ENCODE measurements at regions not wholly inside any gene's neighbourhood (a gene's known extent, or its start where the extent isn't known, plus 50 kb on each side); places are given as distances from the start of the nearest gene placed in this dataset.
A peak's percentile ranks its signal among the peaks of the same experiment; 100 is the strongest.

DNA sequence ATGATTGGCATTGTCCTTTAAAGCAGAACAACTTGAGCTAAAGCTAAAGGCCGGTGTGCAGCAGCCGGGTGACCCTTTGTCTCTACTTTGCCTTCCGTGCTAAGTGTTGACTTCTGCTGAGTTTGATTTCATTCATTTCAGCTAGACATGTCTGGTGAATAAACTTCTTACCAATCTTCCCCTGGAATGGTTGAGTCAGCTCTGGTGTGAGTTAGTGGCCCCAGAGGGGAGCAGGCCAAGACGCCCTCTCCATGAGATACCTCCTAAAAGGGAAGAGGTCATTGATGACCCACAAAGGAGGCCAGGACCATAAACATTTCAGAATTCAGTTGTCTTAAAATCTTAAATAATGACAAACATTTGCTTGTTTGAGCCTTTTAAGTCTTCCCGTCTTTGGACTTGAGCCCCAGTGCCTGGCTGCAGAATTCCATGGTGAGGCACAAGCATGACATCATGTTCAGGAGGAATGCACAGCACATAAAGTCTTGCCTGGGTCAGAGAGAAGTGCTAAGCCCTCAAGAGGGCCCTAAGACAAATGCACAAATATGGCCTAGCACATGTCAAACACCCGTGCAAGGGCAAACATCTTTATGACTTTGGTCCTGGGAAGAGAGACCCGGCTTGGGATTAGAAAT lies 96.3 kb upstream of the NEDD9 start:
- H3K9me3 ChIP-seq: no peaks in the 10 kb centered on the region
- peaks cover 41% of the 10 kb centered on the region for H3K4me1 ChIP-seq
- in situ Hi-C loops (cut with MboI; ENCODE audit: low sequenced_read_pairs): no loop called here
- no peaks in the 10 kb centered on the region for H3K36me3 ChIP-seq (replicated peaks)
- H3K27me3 ChIP-seq (ENCODE audit: low read depth): no peaks in the 10 kb centered on the region
- no peak for DNase-seq (ENCODE audit: low spot score in 2 of 2)
- no peak overlapping the region for H3K4me3 ChIP-seq

DNA sequence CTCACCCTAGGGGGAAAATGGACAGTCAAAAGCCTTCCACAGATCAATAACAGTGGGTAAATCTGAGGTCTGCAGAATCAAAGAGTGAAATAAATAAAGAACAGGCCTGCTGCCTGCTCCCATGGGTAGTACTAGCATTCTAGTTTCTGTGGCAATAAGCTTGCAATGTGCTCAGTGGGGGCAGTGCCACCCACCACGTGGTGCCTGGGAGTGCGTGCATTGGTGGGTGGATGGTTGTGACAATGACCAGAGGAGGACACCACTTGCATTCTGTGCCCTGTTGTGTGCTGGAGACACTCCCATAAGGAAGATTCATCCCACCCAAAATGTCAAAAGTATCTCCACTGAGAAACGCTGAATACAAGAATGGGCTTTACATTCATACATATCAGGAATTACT lies 95.5 kb upstream of the NEDD9 start:
- no peaks in the 10 kb centered on the region for H3K27me3 ChIP-seq (ENCODE audit: low read depth)
- peaks cover 41% of the 10 kb centered on the region for H3K4me1 ChIP-seq
- no peak overlapping the region for H3K4me3 ChIP-seq
- H3K9me3 ChIP-seq: no peaks in the 10 kb centered on the region
- no peaks in the 10 kb centered on the region for H3K36me3 ChIP-seq (replicated peaks)
- in situ Hi-C loops (cut with MboI; ENCODE audit: low sequenced_read_pairs): no loop called here
- DNase-seq (ENCODE audit: low spot score in 2 of 2): no peak

DNA sequence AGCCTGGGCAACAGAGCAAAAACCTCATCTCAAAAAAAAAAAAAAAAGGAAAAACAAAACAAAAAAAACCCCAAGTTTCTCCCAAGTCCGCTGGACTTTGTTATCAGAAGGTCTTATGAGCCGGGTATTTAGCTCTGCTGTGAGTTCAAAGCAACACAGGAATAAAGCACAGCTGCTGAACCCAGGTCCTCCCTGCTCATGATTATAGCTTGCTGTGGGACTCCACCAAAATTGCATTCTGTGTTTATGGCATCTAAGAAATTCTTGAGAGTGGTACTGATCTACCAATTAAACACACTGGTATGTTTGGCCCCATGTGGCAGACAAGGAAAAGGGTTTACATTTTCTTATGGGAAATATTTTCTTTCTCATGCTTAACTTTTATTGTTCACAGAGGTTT lies 93.6 kb upstream of the NEDD9 start:
- in situ Hi-C loops (cut with MboI; ENCODE audit: low sequenced_read_pairs): no loop called here
- Histone ChIP-seq H3K4me1 (peaks cover 48% of the 10 kb centered on the region), H3K4me3 (no peak overlapping the region), H3K36me3 (replicated peaks) (no peaks in the 10 kb centered on the region), H3K9me3 (no peaks in the 10 kb centered on the region), H3K27me3 (ENCODE audit: low read depth) (no peaks in the 10 kb centered on the region)
- no peak for DNase-seq (ENCODE audit: low spot score in 2 of 2)

DNA sequence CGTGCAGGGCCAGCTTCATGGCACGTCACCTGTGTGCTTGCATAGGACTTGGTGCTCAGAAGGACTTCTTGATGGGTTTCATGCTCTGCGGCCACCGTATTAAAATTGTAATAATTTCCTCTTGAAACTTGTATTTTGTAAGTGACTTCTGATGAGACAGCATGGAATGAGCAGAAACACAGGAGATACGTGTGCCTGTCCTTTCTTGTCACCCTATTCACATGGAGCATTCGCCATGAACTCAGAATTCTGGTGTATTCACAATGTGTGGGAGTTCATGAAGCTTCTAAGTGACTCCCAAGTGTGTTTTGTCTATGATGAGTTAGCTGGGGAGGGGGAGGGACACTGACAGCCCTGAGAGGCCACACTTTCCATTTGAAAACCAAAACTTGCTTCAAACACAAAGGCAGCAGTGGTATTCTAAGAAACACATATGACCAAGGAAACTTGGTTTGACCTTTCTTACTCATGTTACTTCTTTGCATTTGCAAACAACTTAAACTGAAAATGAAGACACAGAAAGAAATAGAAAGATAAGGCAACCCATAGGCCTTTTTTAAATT lies 92.1 kb upstream of the NEDD9 start:
- in situ Hi-C loops (cut with MboI; ENCODE audit: low sequenced_read_pairs): no loop called here
- Histone ChIP-seq H3K4me1 (peaks cover 48% of the 10 kb centered on the region), H3K36me3 (replicated peaks) (no peaks in the 10 kb centered on the region), H3K27me3 (ENCODE audit: low read depth) (no peaks in the 10 kb centered on the region), H3K9me3 (no peaks in the 10 kb centered on the region), H3K4me3 (no peak overlapping the region)
- DNase-seq (ENCODE audit: low spot score in 2 of 2): peak; percentile 68 to 79

DNA sequence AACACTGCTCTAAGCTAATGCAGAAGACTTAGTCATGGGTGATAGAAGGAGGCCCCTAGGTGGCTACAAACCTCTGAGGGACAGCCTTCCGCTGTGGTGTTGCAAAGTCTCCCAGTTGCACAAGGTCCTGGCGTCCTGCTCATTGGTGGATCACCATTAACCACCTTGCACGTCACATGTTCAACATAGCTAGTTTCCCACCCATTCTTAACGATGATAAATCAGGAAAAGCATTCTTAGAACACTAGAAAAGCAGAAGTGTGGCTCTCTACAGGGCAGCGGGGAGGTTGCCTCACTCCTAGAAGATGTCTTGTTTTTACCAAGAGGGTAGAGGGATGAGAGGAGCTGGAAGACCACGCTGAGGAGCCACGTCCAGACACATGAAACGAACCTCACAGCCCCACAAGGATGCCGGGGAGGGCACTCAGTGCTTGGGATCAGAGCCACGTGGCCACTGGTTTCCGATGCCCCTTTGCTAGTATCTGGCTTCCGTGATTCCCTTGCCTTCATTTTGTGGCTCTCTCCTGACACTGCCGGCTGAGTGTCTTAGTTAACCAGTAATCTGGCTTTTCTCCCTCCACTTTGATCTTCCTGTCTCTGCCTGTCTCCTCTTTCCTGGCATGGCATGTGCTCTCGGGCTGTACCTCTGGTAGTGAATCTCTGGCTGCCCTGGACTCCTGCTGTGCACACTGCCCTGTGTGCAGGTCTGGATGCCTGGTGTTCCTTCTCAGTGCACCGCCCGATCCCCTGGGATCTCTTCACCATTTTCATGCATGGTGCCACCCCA lies 91.4 kb upstream of the NEDD9 start:
- H3K36me3 ChIP-seq (replicated peaks): no peaks in the 10 kb centered on the region
- H3K4me3 ChIP-seq: no peak overlapping the region
- no peaks in the 10 kb centered on the region for H3K9me3 ChIP-seq
- no peak for DNase-seq (ENCODE audit: low spot score in 2 of 2)
- peaks cover 52% of the 10 kb centered on the region for H3K4me1 ChIP-seq
- no peaks in the 10 kb centered on the region for H3K27me3 ChIP-seq (ENCODE audit: low read depth)
- in situ Hi-C loops (cut with MboI; ENCODE audit: low sequenced_read_pairs): no loop called here

DNA sequence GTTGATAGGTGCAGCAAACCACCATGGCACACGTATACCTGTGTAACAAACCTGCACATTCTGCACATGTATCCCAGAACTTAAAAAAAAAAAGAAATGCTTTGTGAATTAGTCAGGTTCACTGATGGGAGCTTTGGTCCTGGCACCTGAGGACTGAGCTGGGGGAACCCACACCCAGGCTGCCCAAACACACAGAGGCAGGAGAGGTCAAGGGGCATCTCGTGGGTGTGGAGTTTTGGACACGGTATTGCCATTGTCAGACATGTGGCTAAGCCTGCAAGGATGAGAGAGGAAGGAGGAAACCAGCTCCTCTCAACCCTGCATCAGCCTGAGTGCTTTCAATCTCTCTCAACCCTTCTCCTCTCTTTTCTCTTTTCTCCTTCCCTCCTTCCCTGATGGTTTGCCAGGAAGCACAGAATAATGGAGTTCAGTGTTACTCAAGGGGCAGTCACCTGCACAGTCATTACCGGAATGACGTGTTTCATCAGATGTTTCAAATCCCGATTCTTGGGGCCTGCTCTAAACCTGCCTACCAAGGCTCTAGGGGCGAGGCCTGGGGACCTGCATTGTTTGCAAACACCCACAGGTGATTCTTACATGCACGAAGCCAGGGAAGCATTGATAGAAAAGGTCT lies 89.9 kb upstream of the NEDD9 start:
- no peak for DNase-seq (ENCODE audit: low spot score in 2 of 2)
- in situ Hi-C loops (cut with MboI; ENCODE audit: low sequenced_read_pairs): no loop called here
- H3K4me3 ChIP-seq: no peak overlapping the region
- H3K9me3 ChIP-seq: no peaks in the 10 kb centered on the region
- H3K27me3 ChIP-seq (ENCODE audit: low read depth): no peaks in the 10 kb centered on the region
- no peaks in the 10 kb centered on the region for H3K36me3 ChIP-seq (replicated peaks)
- peaks cover 59% of the 10 kb centered on the region for H3K4me1 ChIP-seq

DNA sequence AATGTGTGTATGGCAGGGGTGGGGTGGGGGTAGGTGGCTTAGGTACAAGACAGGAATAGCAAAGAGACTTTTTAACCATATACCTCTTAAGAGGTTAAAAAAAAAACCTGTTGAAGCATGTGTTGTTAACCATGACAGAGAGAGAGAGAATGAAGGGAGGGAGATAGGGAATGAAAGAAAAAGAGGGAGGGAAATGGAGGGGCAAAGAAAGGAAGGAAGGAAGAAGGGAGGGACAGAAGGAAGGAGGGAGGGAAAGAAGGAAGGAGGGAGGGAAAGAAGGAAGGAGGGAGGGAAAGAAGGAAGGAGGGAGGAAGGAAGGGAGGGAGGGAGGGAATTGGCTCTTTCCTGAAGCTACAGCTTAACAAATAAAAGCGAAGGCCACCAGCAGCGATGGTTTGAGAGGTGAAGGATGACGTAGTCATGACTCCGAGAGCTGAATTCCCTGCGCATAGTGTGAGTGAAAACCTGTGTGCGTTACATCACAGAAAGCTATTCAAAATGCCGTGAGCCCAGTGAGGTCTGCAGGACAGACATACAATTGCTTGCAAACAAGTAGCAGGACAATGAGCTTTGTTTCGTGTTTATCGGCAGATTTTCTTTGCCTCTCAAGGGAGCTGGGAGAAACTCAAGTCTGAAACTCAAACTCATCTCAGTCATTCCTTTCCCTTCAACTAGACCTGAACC lies 88.6 kb upstream of the NEDD9 start:
- no peak for DNase-seq (ENCODE audit: low spot score in 2 of 2)
- Histone ChIP-seq H3K27me3 (ENCODE audit: low read depth) (no peaks in the 10 kb centered on the region), H3K4me3 (no peak overlapping the region), H3K36me3 (replicated peaks) (no peaks in the 10 kb centered on the region), H3K9me3 (no peaks in the 10 kb centered on the region), H3K4me1 (peaks cover 56% of the 10 kb centered on the region)
- in situ Hi-C loops (cut with MboI; ENCODE audit: low sequenced_read_pairs): no loop called here

DNA sequence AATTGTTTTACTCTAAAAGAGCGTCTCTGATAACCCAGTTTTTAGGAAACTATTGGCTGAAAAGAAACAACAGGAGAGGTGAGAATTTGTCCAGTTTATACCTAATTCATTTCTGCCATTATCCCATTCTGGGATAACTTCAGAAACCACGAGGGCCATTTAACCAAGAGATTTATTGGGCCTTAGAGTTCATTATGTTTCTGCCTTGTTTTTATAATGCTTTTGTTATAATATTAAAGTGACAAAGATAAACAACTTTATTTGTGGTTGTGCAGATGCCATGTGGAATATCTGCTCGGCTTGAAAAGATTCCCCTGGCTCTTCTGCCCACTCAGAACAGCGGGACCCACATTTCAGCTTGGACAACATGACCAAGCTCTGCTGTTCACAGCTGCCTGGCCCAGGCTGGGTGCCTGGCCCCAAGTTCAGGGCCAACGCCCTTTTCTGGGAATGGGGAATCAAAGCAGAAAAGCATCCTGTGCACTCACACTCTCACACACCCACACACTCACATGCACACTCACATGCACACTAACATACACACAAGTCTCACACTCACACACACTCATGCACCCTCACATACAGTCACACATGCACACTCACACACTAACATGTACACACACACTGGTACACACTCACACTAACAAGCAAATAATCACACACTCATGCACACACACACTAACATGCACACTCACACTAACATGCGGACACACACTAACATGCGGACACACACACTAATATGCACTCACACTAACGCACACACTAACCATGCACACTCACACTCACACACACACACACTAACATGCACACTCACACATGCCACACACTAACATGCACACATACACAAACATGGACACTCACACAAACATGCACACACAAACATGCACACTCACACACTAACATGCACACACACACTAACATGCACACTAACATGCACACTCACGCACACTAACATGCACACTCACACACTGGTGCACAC lies 86.7 kb upstream of the NEDD9 start:
- peaks cover 37% of the 10 kb centered on the region for H3K4me1 ChIP-seq
- H3K9me3 ChIP-seq: no peaks in the 10 kb centered on the region
- no peak for DNase-seq (ENCODE audit: low spot score in 2 of 2)
- no peak overlapping the region for H3K4me3 ChIP-seq
- H3K36me3 ChIP-seq (replicated peaks): no peaks in the 10 kb centered on the region
- in situ Hi-C loops (cut with MboI; ENCODE audit: low sequenced_read_pairs): no loop called here
- H3K27me3 ChIP-seq (ENCODE audit: low read depth): no peaks in the 10 kb centered on the region

DNA sequence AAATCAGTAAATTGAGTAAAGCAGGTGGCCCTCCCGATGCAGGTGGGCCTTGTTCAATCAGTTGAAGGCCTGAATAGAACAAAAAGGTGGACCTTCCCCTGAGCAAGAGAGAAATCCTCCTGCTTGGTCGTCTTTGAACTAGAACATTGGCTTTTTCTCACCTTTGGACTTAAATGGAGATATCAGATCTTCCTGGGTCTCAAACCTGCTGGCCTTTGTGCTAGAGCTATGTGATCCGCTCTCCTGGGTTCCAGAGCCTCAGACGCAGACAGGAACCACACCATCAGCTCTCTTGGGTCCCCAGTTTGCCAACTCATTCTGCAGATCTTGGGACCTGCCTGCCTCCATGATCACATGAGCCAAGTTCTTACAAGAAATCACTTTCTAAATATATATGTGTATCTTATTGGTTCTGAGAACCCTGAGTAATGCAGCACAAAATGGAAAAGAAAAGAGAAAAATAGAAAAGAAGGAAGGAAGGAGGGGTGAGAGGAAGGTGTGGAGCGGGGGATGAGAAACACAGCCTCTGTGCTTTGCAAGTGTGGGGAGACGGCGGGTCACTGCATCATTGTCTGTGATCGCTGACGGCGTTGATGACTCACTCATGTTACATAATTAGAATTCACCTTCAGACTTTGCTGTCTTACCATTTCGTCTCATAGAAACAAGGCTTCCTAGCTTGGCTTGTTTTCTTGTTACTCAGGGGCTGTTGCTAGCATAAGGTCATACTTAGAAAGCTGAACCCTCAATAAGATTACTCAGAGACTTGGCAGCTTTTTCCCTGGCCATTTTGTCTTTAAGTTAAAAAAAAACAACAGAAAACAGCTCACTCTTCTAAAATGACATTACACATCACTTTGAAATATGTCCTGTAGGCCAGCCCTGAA lies 85.7 kb upstream of the NEDD9 start:
- DNase-seq (ENCODE audit: low spot score in 2 of 2): peak; percentile 74 to 77
- in situ Hi-C loops (cut with MboI; ENCODE audit: low sequenced_read_pairs): no loop called here
- no peak overlapping the region for H3K4me3 ChIP-seq
- H3K4me1 ChIP-seq: peaks cover 34% of the 10 kb centered on the region
- no peaks in the 10 kb centered on the region for H3K36me3 ChIP-seq (replicated peaks)
- H3K9me3 ChIP-seq: no peaks in the 10 kb centered on the region
- H3K27me3 ChIP-seq (ENCODE audit: low read depth): no peaks in the 10 kb centered on the region

DNA sequence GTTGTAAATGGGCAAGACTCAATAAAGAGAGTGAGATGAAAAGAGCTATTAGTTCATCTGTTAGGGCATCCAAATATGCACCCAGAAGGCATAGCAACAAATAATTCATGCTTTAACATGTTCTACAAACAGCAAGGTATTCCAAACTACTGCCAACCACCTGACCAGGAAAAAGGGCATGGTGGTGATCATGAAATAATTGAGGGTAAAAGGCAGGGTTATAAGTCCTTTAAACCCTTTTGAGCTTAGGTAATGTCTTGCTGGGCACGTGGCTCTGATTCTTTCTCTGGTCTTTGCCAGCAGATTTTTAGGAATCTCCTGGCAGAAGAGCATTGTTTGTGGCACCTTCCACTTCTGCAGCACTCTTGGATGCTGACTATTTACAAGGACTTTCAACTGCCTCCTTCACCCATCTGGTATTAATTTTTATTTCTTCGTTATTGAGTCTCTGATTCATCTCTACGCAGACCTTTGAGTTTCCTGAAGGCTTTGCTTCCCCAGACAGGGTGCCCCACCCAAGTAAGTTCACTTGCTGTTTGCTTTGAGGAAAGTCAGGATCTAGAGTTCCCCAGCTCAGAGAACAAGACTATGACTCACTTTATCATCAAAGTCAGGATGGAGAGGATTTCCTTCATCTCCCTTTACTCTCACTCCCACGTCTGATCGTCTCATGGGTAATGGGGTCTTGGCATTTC lies 83.4 kb upstream of the NEDD9 start:
- in situ Hi-C loops (cut with MboI; ENCODE audit: low sequenced_read_pairs): no loop called here
- Histone ChIP-seq H3K27me3 (ENCODE audit: low read depth) (no peaks in the 10 kb centered on the region), H3K4me3 (no peak overlapping the region), H3K36me3 (replicated peaks) (no peaks in the 10 kb centered on the region), H3K9me3 (no peaks in the 10 kb centered on the region), H3K4me1 (peaks cover 26% of the 10 kb centered on the region)
- no peak for DNase-seq (ENCODE audit: low spot score in 2 of 2)

DNA sequence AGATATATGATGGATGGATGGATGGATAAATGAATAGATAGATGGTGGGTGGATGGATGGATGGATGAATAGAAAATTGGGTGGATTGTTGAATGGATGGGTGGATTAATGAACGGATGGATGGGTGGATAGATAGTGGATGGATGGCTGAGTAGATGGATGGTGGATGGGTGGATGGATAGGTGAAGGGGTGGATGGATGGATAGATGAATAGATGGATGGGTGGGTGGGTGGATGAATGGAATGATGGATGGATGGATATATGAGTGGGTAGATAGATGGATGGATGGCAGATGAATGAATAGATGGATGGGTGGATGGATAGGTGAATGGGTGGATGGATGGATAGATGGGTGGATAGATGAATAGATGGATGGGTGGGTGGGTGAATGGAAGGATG lies 80.7 kb upstream of the NEDD9 start:
- Histone ChIP-seq H3K9me3 (no peaks in the 10 kb centered on the region), H3K36me3 (replicated peaks) (no peaks in the 10 kb centered on the region), H3K4me3 (no peak overlapping the region), H3K4me1 (peaks cover 17% of the 10 kb centered on the region), H3K27me3 (ENCODE audit: low read depth) (no peaks in the 10 kb centered on the region)
- DNase-seq (ENCODE audit: low spot score in 2 of 2): no peak
- in situ Hi-C loops (cut with MboI; ENCODE audit: low sequenced_read_pairs): no loop called here

DNA sequence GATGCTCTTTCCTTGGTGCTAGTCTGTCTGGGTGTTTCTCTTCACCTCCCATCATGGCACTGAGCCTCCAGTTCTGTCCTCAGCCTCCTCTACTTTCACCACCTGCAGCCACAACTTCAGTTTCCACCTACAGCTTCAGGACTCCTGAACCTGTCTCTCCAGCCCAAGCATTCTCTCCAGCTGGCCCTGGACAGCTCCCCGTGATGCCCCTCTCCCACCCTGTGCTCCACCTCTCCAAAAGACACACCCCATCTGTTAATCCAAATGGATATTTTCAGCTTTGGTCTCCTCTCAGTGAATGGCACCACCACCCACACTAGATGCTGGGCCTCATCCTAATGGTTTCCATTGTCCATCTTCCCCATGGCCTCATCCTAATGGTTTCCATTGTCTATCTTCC lies 79.5 kb upstream of the NEDD9 start:
- in situ Hi-C loops (cut with MboI; ENCODE audit: low sequenced_read_pairs): no loop called here
- Histone ChIP-seq H3K36me3 (replicated peaks) (no peaks in the 10 kb centered on the region), H3K27me3 (ENCODE audit: low read depth) (no peaks in the 10 kb centered on the region), H3K4me3 (no peak overlapping the region), H3K9me3 (no peaks in the 10 kb centered on the region), H3K4me1 (peaks cover 9% of the 10 kb centered on the region)
- DNase-seq (ENCODE audit: low spot score in 2 of 2): no peak

All from HAP-1 (cell line).